Kasumi-1 (cell line): ENCODE measurements at regions not wholly inside any gene's neighbourhood (a gene's known extent, or its start where the extent isn't known, plus 50 kb on each side); places are given as distances from the start of the nearest gene placed in this dataset.

Experiments
- DNase-seq, 2 experiments: peaks; one replicate each; lab custom pipeline; 2025; lab: John Stamatoyannopoulos, UW

DNA sequence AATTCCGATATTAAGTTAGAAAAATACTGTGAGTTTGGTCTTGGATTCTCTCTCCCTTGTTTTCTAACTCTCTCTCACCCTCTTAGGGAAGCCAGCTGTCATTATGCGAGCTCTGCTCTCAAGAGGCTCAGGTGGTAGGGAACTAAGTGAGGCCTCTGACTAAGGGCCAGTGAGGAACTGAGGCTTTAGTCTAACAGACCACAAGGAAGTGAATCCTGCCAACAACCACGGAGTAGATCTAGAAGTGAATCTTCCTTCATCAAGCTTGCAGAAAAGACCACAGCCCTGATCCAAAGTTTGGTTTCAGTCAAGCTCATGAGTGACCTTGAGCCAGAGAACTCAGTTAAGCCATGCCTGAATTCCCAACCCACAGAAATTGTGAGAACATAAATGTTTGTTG is 180.1 kb upstream of the PRMT6 start:
- DNase-seq: peak; percentile 35 to 58

DNA sequence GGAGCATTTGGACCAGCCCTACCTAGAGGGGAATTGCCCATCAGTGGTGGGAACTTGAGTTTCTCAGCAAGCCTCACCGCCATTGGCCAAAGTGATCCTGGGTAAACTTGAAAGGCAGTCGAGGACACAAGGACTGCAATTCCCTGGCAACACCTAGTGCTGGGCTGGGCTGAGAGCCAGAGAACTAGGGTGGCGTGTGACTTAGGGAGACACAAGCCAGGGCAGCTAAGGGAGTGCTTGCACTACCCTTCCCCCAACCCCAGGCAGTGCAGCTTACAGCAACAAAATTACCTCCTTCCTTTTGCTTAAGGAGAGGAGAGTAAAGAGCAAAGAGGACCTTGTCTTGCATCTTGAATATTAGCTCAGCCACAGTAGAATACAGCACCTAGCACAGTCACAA is 176.9 kb upstream of the PRMT6 start:
- DNase-seq: no peak

DNA sequence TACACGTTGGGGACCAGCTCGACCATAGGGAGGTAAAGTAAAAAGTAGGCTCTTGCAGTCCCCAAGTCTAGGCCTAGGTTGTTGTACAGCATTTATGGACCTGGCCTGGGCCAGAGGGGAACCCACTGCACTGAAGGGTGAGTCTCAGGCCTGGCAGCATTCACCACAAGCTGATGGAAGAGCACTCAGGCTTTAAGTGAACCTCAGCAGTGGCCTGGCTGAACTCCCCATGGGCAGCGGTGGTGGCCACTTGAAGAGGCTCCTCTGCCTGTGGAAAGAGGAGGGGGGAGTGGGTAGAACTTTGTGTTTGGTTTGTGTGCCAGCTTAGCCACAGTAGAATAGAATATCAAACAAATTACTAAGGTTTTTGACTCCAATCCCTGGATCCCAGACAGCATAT is 176.2 kb upstream of the PRMT6 start:
- DNase-seq: no peak

DNA sequence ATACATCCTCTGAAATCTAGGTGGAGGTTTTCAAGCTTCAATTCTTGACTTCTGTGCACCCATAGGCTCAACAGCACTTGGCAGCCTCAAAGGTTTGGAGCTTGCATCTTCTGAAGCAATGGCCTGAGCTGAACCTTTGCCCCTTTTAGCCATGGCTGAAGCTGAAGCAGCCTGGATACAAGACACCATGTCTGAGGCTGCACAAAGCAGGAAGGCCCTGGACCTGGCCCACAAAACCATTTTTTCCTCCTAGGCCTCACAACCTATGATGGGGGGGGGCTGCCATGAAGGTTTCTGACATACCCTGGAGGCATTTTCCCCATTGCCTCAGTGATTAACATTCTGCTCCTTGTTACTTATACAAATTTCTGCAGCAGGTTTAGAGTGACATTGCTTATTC is 173.3 kb upstream of the PRMT6 start:
- no peak for DNase-seq

DNA sequence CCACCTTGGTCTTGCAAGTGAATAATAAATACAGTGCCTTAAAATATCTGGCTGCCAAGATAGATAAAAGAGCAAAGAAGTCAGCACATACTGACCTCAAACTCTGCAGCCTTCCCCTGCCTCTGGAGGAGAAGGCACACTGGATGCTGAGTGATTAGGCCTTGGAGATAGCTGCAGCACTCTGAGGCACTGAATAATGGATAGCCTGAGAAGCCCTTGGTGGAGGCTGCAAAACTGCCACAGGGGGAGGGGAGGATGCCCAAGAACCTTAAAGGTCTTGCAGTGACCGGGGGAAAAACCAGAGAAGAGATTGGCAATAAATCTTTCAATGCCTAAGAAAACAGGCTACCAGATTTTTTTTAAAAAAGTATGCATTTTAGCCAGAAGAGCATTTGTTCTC is 167.4 kb upstream of the PRMT6 start:
- no peak for DNase-seq

DNA sequence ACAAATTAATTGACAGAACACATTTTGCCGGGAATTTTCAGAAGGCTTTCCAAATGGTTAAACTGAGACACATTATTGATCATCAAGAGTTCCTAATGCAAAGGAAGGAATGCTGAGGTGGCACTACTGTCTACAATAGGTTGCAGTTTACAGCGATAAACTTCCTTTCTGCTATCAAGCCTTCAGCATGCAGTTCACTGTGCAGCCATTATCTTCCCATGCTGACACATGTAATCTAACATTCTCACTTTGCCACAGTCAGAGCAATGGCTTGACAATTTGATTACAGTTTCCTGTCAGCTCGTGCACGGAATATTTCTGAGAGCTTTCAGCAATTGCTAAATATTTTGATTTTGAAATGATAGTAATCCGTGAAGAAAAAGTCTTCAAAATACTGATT is 166.9 kb upstream of the PRMT6 start:
- DNase-seq: no peak

DNA sequence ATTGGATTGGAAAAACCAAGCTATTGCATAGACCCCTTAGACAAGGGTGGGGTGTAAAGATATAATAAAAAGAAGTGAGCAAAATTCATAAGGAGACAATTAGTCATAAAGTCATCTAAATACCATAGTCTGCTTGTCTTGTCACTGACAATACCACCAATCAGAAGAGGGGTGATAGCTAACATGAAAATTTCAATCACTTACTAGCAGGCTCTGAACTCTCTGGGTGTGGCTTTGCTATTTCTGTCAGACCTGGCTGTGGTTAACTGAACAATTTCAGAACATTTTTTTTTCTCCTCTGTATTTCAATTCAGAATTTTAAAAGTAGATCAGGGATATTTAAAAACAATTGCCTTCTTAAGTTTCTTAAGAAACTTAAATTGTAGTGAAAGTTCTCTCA is 158.5 kb upstream of the PRMT6 start:
- no peak for DNase-seq

- no peak for DNase-seq
Measured at GRCh38 chr1:106899644-106900043, 156.8 kb upstream of the PRMT6 start.

GRCh38 chr1:106907795-106908194 is 148.7 kb upstream of the PRMT6 start:
- DNase-seq: peak; percentile 7 to 10

- DNase-seq: no peak
Measured at GRCh38 chr1:106908689-106909088, 147.8 kb upstream of the PRMT6 start.

DNA sequence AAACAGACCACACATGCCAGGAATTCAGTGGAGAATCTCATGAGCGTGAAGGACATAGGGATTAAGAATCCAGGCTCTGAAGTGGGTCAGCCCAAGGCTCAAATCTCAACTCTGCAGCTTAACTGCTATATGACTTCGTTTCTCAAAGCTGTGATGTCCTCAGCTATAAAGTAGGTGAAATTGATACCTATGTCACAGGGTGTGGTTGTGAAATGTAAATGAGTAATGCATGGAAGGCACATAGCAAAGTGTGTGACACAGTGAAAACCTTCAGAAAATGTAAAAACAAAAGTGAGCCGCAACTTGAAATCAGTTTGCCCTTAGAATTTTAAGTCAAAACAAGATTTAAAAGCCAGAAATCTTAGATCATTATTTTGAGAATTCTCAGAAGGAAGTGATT is 145.7 kb upstream of the PRMT6 start:
- no peak for DNase-seq

DNA sequence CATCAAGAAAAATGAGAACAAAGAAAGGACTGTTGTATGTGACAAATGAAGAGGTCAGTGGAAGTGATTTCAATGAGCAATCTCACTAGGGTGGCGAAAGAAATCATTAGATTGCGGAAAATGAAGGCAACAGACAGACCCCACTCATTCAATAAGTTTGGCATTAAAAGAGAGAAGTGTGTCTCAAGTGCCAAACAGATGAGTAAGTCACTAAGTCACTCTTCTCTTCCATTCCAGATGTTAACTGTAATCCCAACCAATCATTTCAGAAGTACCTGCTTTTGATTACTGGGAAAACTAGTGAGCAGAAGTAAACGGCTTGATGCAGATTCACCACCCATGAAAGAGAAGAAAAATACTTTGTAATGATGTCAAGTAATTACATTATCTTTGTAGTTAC is 144.3 kb upstream of the PRMT6 start:
- no peak for DNase-seq

- no peak for DNase-seq
Measured at GRCh38 chr1:106921186-106921585, 135.3 kb upstream of the PRMT6 start.

DNA sequence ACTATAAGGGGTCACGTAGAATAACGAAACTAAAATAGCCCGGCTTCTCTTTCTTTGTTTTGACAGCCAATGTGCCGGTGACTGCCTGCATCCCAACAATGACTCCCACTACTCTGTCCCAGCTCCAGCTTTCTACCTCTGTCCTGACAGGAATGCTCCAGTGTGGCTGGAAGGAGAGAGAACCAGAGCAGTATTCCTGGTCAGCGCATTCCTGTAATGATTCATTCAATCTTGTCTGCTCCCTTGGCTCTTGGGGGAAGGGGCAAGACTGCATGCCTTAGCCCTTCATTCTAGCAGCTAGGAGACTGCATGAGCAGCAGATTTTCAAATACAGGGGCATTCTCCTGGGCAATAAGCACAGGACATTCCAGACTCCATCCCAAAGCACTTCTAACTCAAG is 132.1 kb upstream of the PRMT6 start:
- no peak for DNase-seq

DNA sequence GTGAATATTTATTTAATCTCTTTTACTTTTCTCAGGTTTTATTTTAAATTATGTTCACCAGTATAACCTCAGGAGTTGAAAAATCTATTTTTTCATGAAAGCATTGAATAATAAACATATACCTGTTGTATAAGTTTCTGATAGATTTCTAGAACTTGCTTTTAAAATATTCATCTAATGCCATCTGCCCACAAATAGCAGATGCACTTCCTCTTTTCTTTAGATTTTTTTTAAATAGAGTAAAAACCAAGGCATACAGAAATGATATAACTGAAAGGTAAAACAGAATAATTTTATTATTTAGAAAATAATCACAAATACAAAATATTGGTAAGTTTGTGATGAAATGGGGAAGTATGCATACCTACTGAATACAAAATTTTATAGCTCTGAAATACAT is 130.7 kb upstream of the PRMT6 start:
- DNase-seq: peak; percentile 14 to 70

DNA sequence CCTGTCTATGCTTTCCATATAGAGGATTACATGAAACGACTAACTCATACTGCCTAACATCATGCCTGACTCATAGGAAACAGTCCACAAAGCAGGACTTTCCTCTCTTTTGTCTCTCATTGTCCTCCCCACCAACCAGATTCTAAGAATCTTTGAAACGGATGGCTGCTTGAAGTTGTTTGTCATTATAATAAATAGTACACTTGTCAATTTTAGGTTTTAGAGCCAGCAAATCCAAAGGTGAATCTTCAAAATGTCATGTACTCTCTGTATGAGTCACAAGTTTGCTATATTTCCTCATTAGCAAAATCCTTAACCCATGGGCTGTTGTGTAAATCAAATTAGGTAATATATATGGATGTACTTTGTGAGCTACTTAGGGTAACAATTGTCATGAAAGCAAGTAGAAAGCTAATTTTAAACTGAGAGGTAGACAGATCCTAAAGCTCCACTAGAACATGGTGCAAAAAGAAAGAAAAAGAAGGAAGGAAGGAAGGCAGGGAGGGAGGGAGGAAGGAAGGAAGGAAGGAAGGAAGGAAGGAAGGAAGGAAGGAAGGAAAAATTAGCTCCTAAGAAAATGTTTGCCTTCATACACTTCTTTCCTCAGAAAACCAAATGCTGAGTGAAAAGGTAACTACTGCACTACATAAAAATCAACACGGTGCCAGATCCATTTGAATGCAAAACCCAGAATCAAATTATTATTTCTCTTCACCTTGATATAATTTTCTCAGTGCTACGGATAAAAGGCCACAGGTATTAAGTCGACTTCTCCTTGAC is 129.5 kb upstream of the PRMT6 start:
- no peak for DNase-seq

- peak; percentile 43 to 51 for DNase-seq
Measured at GRCh38 chr1:106937104-106937503, 119.4 kb upstream of the PRMT6 start.

DNA sequence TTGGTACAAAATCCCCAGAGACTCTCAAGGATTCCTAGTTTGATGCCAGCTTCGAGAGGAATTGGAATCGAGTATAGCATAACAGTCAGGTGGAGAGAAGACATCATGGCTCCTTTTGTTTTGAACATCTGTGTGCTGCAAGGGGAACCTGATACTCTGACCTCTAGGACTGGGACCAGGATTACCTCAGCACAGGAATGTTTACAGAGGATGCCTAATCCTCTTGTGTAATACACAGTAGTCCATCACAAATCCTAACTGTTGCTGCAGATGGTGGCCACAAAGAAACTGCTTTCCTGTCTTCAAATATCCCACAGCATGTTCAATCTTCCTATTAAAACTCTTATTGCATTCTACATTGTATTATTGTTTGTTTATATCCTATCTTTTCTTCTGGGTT is 111.8 kb upstream of the PRMT6 start:
- no peak for DNase-seq

DNA sequence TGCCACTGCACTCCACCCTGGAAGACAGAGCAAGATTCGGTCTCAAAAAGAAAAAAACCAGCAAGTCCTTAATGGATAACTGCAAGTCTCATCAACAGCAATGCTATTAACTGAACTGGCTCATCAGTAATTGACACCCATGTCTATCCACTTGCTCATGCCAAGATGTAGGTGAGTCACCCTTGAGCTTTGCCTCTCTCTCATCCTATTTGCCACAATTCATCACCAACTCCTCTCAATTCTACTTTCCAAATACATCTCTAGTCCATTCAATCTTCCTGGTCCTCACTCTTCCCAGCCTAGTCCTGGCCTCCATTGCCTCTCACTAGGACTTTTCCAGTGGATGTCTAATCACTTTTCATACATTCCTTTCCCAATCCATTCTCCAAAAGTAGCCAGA is 103.7 kb upstream of the PRMT6 start:
- no peak for DNase-seq

- DNase-seq: no peak
Measured at GRCh38 chr1:106954661-106955229, 101.7 kb upstream of the PRMT6 start.

DNA sequence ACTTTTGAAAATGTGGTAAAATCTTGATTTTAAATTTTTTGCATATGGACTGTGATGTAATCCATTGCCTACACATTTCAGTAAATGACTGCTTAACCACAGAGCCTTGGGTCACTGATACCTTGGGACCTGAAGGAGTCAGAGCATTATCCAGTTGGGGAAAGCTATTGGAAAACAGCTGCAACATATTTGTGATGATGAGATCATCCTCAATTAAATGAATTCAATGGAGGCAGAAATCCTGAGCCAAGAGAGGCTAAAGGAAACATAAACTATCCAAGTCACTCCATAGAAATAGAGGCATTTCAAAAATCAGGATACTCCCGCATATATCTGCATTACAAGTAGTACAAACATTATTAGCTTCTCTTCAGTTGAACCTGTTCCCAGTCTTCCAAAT is 99.8 kb upstream of the PRMT6 start:
- no peak for DNase-seq

GRCh38 chr1:106957795-106958194 is 98.7 kb upstream of the PRMT6 start:
- peak; percentile 7 to 20 for DNase-seq

DNA sequence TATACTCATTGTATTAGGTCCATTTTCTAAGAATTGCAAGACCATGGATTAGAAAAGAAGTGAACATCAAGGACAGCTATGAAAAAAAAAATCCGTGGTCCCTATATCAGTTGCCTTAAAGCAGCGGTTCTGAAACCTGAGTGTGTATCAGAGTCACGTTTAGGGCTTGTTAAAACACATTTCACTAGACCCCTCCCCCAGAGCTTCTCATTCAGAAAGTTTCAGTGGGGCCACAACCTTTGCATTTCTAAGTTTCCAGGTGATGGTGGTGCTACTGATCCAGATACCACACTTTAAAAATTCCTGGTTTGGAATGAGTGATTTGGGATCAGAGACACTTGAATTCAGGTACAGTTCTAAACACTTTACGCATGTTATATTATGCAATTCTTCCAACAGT is 96.1 kb upstream of the PRMT6 start:
- DNase-seq: no peak

DNA sequence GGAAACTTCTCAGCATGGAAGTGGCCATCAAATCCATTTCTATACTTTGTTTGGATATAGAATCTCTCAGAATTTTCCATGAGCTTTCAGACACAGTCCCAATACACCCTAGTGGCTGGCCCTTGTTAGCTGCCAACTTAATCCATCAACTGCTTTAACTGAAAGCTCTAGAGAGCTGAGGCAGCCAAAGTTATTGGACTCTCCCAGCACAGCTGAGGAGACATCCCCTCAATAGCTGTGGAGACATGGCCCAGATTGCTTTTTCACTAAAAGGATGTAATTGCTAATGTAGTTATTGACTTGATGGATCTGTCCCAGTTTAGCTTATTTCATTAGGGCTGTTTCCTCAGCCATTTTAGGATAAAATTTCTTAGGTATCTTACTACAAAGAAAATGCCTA is 94.8 kb upstream of the PRMT6 start:
- no peak for DNase-seq
